Keratinocyte (primary cell): ENCODE measurements at regions not wholly inside any gene's neighbourhood (a gene's known extent, or its start where the extent isn't known, plus 50 kb on each side); places are given as distances from the start of the nearest gene placed in this dataset.

ENCODE experiments used
- DNase-seq: peaks from one replicate; pipeline ENCODE4 v3.0.0-alpha.2; 2011; ENCODE audit warnings: low read depth, missing footprints, low spot score
- FAIRE-seq: peaks from 2 replicates; lab custom pipeline; 2011; peaks lifted over from hg19 to GRCh38; lab: Jason Lieb, UNC
- H2AFZ ChIP-seq: 2 replicates; pipeline ENCODE4 v1.6.0; 2012; ENCODE audit warnings: low read length, control low read depth, inconsistent platforms; ENCODE audit not compliant: control insufficient read depth
- H3K27ac ChIP-seq: 2 replicates; pipeline ENCODE4 v1.5.1; 2011; ENCODE audit warnings: low read length; ENCODE audit not compliant: control insufficient read depth, insufficient read depth
- H3K27me3 ChIP-seq: 3 replicates; pipeline ENCODE4 v1.6.0; 2011; ENCODE audit warnings: low read length; ENCODE audit not compliant: control insufficient read depth, insufficient read depth; ENCODE audit errors: extremely low read depth
- H3K36me3 ChIP-seq, 2 experiments: 2 replicates in 1 of 2; 3 replicates in 1 of 2; pipeline ENCODE4 v1.5.1; 2011; ENCODE audit warnings: low read length in 2 of 2, mild to moderate bottlenecking in 1 of 2; ENCODE audit not compliant: control insufficient read depth in 2 of 2, insufficient read depth in 2 of 2; ENCODE audit errors: extremely low read depth in 1 of 2
- H3K4me1 ChIP-seq: 3 replicates; pipeline ENCODE4 v1.5.1; 2011; ENCODE audit warnings: low read length; ENCODE audit not compliant: control insufficient read depth, insufficient read depth; ENCODE audit errors: extremely low read depth
- H3K4me2 ChIP-seq: 3 replicates; pipeline ENCODE4 v1.6.0; 2011; ENCODE audit warnings: low read depth, low read length; ENCODE audit not compliant: control insufficient read depth, insufficient read depth; ENCODE audit errors: extremely low read depth
- H3K4me3 ChIP-seq, 3 experiments: fragments of 200-600 bp in 1 of 3; sonication (generic) in 1 of 3; 2 replicates in 2 of 3; 3 replicates in 1 of 3; pipeline ENCODE4 v1.5.1; 2011 to 2016; ENCODE audit warnings: low read length in 3 of 3, mild to moderate bottlenecking in 3 of 3, control low read depth in 2 of 3, inconsistent platforms in 1 of 3, low read depth in 1 of 3, mixed read lengths in 1 of 3, mixed run types in 1 of 3, moderate library complexity in 1 of 3; ENCODE audit not compliant: control insufficient read depth in 2 of 3, insufficient read depth in 2 of 3; ENCODE audit errors: extremely low read depth in 1 of 3
- H3K79me2 ChIP-seq: 2 replicates; pipeline ENCODE4 v1.6.0; 2012; ENCODE audit warnings: low read length; ENCODE audit not compliant: control insufficient read depth, insufficient read depth
- H3K9ac ChIP-seq: 3 replicates; pipeline ENCODE4 v1.6.0; 2011; ENCODE audit warnings: low read length; ENCODE audit not compliant: control insufficient read depth, insufficient read depth; ENCODE audit errors: extremely low read depth
- H3K9me1 ChIP-seq: 3 replicates; pipeline ENCODE4 v1.6.0; 2011; ENCODE audit warnings: low read length; ENCODE audit not compliant: control insufficient read depth, insufficient read depth; ENCODE audit errors: extremely low read depth
- H3K9me3 ChIP-seq: 2 replicates; pipeline ENCODE4 v1.5.1; 2012; ENCODE audit warnings: low read depth, low read length; ENCODE audit not compliant: control insufficient read depth
- H4K20me1 ChIP-seq: 3 replicates; pipeline ENCODE4 v1.6.0; 2011; ENCODE audit warnings: low read length; ENCODE audit not compliant: control insufficient read depth, insufficient read depth; ENCODE audit errors: extremely low read depth
- EZH2 ChIP-seq: IDR thresholded peaks from one replicate; pipeline ENCODE4 v1.6.1; 2012; ENCODE audit warnings: inconsistent platforms, mild to moderate bottlenecking, low read length, moderate library complexity
- dilution Hi-C: fragments of 300-500 bp; cut with MboI; formaldehyde crosslinking; loops from one replicate; pipeline ENCODE4 v1.7.0; 2020; ENCODE audit warnings: low sequenced_read_pairs; ENCODE audit not compliant: extremely low pct_ligation_motif_present
- TF ChIP-seq, protein P1 (sequence below), 3 experiments: IDR thresholded peaks in 1 of 3; conservative IDR thresholded peaks in 1 of 3; optimal IDR thresholded peaks in 1 of 3; 2 replicates in 2 of 3; 3 replicates in 1 of 3; pipeline versions ENCODE3 to v1.5.1; 2011; ENCODE audit warnings: low read length in 3 of 3, mild to moderate bottlenecking in 3 of 3, moderate library complexity in 2 of 3, control low read depth in 1 of 3, inconsistent platforms in 1 of 3; ENCODE audit not compliant: insufficient read depth in 2 of 3; ENCODE audit errors: extremely low read depth in 1 of 3

DNA sequence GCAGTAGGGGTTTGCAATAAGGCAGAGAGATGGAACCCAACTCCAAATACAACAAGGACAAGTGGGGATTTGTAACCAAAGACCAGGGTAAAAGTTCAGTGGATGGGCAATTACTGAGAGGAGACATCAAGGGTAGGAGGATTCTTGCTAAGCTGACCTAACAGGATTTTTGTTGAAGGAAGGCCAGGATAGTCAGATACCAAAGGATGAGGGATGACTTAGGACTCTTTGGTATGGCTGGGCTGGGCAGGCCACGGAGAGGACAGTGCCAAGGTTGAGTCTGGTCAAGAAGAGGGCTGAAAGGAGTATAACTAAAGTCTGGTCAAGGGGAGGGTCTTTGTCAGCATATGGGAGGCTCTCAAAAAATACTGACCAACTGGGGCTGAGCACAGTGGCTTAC is 85.3 kb upstream of the UBE2E2 start:
- H3K36me3 ChIP-seq: no peaks in the 10 kb centered on the region
- no peak overlapping the region for H3K27ac ChIP-seq
- H3K9me3 ChIP-seq: no peaks in the 10 kb centered on the region
- FAIRE-seq (no peak), DNase-seq (no peak)
- H2AFZ ChIP-seq: no peak overlapping the region
- no peak overlapping the region for H3K4me3 ChIP-seq
- dilution Hi-C loops: no loop called here
- no peak overlapping the region for H3K4me2 ChIP-seq
- TF ChIP-seq, protein P1, sequence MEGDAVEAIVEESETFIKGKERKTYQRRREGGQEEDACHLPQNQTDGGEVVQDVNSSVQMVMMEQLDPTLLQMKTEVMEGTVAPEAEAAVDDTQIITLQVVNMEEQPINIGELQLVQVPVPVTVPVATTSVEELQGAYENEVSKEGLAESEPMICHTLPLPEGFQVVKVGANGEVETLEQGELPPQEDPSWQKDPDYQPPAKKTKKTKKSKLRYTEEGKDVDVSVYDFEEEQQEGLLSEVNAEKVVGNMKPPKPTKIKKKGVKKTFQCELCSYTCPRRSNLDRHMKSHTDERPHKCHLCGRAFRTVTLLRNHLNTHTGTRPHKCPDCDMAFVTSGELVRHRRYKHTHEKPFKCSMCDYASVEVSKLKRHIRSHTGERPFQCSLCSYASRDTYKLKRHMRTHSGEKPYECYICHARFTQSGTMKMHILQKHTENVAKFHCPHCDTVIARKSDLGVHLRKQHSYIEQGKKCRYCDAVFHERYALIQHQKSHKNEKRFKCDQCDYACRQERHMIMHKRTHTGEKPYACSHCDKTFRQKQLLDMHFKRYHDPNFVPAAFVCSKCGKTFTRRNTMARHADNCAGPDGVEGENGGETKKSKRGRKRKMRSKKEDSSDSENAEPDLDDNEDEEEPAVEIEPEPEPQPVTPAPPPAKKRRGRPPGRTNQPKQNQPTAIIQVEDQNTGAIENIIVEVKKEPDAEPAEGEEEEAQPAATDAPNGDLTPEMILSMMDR (optimal IDR thresholded peaks at IDR 0.05 in 1 of 3, IDR thresholded peaks at IDR 0.05 in 1 of 3, conservative IDR thresholded peaks at IDR 0.05 in 1 of 3; ENCODE audit: extremely low read depth in 1 of 3, insufficient read depth in 2 of 3, low read length in 3 of 3): no peak
- TF ChIP-seq EZH2: no peak
- H3K4me1 ChIP-seq: peaks cover 14% of the 10 kb centered on the region
- no peaks in the 10 kb centered on the region for H3K9me1 ChIP-seq
- H3K79me2 ChIP-seq: no peaks in the 10 kb centered on the region
- H3K27me3 ChIP-seq: peaks cover 15% of the 10 kb centered on the region
- H3K9ac ChIP-seq: no peak overlapping the region
- no peaks in the 10 kb centered on the region for H4K20me1 ChIP-seq

GRCh38 chr3:23127196-23127595 is 75.9 kb upstream of the UBE2E2 start:
- dilution Hi-C loops: no loop called here
- Histone ChIP-seq H4K20me1 (no peaks in the 10 kb centered on the region), H3K9ac (no peak overlapping the region), H3K27me3 (peaks cover 28% of the 10 kb centered on the region), H3K79me2 (no peaks in the 10 kb centered on the region), H2AFZ (no peak overlapping the region), H3K36me3 (no peaks in the 10 kb centered on the region), H3K27ac (no peak overlapping the region), H3K4me3 (no peak overlapping the region), H3K9me1 (no peaks in the 10 kb centered on the region), H3K4me1 (no peaks in the 10 kb centered on the region), H3K4me2 (no peak overlapping the region), H3K9me3 (no peaks in the 10 kb centered on the region)
- DNase-seq (no peak), FAIRE-seq (no peak)
- TF ChIP-seq, protein P1 (optimal IDR thresholded peaks at IDR 0.05 in 1 of 3, IDR thresholded peaks at IDR 0.05 in 1 of 3, conservative IDR thresholded peaks at IDR 0.05 in 1 of 3; ENCODE audit: extremely low read depth in 1 of 3, insufficient read depth in 2 of 3, low read length in 3 of 3): no peak
- TF ChIP-seq EZH2: no peak
